HG03469 (cell line): ENCODE measurements at regions not wholly inside any gene's neighbourhood (a gene's known extent, or its start where the extent isn't known, plus 50 kb on each side); places are given as distances from the start of the nearest gene placed in this dataset.

ENCODE experiments used
- ATAC-seq: cut with Tn5 transposase; IDR thresholded peaks from one replicate; pipeline ENCODE4 v1.9.1; 2021; ENCODE audit warnings: mild to moderate bottlenecking, moderate library complexity, moderate number of reproducible peaks; ENCODE audit not compliant: unreplicated experiment

GRCh38 chr20:24339210-24339641, 130.2 kb upstream of the SYNDIG1 start:
- no peak for ATAC-seq

DNA sequence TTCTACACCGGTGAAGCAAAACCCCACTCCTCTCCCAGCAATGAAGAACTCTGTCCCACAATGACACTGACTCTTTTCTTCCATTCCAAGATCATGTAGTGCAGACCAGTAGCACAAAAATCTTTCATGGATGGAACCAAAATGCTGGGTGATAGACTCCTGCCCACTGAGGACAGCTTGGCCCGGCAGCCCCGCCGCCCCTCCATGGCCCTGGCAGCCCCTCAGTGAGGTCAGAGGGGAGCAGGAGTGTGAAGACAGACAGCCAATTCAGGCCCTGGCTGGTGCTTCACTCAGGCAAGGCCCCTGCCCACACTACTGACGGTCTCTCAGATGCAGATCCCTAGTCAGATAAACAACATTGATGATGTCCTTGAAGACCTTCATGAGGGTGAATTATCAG, 131.9 kb upstream of the SYNDIG1 start:
- no peak for ATAC-seq

DNA sequence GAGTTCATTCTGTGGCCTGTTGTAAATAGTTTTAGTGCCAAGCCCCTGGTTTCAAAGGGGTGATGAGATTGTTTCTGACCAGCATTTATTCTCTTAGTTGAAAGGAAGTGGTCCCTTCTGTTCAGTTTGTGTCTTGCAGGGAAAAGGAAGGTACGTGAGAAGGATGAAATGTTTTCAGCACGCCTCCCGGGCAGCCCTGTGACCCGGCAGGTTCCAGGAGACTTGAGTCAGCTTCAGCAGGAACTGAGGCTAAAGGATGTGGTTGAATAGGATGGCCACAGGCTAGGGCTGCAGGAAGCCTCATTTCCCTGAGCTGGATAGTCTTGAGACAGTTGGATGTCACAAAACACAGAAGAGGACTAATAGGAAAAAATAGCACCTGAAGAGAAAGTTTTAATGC, 132.4 kb upstream of the SYNDIG1 start:
- ATAC-seq, result no peak

GRCh38 chr20:24334830-24335229, 134.6 kb upstream of the SYNDIG1 start:
- no peak for ATAC-seq

DNA sequence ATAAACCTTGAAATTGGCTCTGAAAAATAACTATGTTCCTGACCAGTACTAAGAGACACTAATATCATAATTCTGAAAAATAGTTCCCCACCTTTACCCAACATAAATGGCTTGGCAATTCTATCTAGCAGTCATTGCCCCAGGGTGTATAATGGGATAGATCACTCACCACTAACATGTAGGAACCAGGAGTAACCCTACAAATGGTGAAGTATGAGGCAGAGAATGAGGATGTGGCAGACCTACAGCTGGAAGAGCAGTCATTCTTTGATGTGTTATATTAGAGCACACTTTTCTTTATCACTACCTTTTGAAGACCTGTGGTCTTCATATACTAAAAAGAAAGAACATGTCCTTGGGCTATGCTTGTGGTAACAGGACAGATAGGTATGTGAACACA, 136.5 kb upstream of the SYNDIG1 start:
- no peak for ATAC-seq

- ATAC-seq, result no peak
These were observed 137.5 kb upstream of the SYNDIG1 start for GRCh38 chr20:24331939-24332338.

DNA sequence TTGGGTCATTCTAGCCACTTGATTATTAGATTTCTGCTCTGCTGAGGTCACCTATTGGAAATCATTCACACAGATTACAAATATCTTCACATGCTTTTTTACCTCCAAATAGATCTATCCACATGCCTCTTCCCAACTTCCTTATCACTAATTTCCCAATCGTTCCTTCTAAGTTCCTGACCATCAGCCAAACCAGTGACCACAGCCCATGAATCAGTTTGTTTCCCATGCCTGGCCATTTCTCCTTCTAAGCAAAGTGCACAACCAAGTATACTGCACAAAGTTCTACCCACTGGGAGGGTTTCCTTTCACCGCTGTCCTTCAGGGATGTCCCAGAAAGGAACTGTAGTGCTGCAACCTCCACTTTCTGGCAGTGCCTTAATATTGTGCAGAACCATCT, 140.5 kb upstream of the SYNDIG1 start:
- ATAC-seq, result no peak

DNA sequence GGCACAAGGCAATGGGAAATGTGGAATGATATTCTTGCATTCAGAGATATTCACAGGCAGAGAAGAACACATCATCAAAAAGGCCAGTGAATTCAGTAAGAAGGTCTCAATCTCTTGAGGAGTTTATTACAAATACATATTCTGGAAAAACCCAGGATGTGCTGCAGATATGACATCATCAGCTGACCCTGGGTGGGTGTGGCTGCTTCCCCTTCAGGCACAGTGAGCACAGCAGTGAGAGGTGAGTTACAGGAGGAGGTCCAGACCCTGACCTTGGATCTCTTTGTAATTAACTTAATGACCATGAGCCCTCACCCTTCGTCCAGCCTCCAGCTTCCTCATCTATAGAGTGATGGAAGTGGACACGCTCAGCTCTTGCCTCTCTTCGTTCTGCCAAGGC, 147.5 kb upstream of the SYNDIG1 start:
- no peak for ATAC-seq

DNA sequence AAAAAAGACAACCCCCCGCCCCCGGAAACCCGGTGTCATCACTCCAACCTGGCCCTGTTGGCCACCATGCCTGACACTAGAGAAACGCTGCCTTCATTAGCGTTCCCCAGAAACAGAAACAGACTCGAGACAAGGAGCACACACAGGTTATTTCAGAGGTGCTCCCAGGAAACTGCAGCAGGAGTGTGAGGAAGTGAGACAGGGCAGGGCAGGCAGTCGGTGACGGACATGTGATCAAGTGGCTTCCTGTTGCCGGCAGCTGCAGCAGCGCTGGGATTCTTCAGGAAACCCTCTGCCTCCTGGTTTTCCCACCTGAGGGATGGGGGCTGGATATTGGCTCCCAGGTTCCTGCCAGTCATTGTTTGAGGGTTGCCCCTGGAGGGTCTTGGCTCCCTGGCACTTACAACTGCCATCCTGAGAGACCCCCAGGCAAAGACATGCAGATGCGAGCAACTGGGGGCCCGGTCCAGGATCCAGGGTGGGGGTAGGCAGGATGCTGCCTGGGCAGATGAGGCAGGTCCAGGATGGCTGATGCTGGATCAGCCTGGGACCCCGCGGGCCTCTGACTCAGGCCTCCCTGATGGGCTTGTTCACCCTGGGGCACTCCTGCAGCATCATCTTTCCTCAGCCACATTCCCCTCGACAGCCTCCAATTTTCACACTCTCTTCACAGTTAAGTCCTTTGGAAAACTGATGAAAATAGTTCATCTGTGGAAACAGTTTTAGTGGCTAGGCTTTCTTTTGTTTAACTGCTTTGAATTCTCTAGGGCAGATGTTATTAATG, 150.7 kb upstream of the SYNDIG1 start:
- ATAC-seq, result no peak

DNA sequence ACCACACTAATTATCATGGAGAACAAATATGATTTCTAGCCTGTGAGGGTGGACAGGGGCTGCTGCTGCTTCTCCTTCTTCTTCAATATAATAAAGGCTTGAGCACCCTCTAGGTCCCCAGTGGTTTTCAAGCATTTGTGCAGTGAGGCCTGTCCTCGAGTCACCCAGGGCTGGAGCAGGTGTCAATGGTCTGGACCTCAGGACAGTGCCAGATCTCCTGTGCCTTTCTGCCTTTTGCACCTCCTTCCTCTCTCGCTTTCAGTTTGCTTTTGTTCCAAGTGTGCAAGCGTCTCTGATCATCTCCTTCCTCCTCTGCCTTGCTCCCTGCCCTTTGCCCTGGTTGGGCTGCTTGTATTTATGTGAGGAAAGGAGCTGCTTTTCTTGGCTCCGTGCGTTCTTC, 152.2 kb upstream of the SYNDIG1 start:
- no peak for ATAC-seq

- no peak for ATAC-seq
These were observed 152.7 kb upstream of the SYNDIG1 start for GRCh38 chr20:24316731-24317130.

DNA sequence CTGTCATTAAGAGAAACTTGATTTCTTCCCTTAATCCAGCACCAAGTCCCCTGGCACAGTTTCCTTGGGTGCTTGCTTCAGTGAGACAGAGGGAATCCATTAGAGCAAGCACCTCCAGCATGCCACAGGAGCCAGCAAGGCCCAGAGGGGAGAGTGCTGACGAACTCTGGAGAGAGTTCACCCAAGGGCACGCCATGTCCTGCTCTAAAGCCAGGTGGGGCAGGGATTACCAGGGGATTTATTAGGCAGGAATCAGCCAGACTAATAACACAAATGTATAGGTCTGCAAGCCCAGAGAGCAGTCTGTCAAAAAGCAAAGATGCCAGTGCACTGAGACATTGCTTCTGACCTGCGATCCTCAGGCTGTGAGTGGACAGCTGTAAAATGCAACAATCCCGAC, 155.4 kb upstream of the SYNDIG1 start:
- ATAC-seq, result no peak

DNA sequence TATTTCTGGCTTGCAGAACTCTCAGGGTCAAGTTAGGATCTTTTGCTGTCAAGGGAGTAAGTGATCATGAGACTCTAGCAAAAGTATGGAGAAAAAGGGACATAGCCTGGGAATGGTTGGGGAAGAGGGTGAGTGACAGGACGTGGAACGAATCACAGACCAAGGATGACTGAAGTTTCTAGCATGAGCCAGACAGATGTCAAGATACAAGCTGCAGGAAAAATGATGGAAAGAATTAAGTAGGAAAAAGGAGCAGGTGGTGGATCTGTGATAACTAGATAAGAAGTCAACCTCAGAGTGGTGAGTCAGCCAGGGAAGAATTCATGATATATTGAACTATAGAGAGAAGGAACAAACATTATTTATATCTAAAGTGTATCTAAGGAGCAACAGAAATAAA, 159.8 kb upstream of the SYNDIG1 start:
- no peak for ATAC-seq

DNA sequence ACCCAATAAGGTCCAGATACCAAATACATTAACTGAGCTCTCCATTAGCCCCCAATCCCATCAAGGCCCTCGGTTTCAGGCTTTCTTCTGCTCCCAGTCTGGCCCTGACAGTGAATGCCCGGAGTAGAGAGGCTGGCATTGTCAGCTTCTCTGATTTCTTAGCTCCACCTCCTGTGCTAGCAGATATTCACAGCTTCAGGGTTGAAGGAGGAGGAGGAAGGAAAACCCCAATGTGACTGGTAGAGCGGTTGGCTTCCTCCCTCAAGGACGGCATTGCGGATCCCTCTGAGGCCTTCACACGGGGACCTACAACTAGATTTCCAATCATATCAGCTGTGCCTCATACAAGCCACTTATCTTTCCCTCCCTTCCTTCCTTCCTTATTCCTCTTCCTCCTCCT, 164.1 kb upstream of the SYNDIG1 start:
- no peak for ATAC-seq

DNA sequence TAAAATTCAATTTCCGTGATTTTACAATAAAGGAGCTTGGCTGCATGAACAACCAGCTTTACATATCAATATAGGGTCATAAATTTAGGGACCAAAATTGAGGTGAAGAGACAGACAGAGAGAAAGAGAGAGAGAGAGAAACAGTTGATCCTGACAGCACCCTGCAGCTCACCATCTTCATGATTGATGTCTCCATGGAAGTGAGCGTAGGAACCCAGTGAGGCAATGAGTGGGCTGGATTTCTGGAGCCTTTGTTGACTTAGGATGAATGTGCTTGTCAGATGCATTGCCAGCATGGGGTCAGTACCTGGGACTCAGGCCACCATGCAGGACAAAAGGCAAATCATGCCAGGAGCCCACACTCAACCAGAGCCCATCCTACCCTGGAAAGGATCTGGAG, 165.1 kb upstream of the SYNDIG1 start:
- no peak for ATAC-seq

DNA sequence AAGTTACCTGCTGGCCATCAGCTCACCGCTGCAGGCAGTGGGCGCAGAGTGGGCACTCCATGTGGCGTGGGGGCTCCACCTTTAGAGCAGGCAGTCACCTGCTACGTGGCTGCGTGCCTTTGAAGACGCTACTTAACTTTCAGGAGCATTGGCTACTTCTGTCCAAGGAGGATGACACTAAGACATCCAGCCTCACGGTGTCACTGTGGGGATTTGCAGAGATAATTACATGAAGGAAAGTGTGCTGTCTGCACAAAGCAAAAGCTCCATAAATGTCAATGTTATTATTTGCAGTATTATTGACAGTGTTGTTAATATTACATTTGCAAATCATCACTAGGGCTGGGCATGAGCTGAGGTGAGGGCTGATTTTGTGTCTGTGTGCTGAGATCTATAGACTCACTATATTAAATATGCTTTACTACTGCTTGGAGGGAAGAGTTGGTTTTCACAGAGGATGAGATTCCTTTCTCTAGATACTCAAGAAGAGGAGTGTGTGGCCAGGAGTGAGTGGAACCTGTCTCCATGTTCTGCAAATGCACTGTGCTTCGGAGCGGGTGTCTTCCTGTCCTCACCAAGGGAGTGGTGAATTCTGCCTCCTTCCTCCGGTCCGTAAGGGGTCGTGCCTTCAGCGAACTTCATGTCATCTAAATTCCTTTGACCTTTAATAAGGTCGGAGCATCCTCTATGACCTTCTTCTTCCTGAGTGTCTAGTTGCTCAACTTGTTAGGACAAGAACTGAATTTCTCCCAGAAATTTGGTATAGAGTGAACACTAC, 165.8 kb upstream of the SYNDIG1 start:
- no peak for ATAC-seq

DNA sequence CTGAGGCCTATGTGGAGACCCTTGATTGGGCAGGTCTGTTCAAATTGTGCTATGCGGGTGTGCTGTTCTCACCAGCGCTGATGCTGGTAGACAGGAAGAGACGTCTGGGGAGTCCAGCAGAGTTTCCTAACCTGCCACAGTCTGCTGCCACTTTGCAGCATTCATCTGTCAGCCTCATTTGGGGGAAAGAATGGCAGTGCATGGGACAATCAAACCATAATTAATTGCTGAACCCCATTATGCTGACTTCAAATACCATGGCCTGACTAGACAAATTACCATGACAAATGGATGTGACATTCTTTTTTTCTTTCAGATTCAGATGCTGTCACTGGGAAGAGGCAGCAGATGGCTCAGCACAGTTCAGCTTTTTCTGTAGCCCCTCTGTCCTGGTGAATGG, 171.4 kb upstream of the SYNDIG1 start:
- no peak for ATAC-seq

DNA sequence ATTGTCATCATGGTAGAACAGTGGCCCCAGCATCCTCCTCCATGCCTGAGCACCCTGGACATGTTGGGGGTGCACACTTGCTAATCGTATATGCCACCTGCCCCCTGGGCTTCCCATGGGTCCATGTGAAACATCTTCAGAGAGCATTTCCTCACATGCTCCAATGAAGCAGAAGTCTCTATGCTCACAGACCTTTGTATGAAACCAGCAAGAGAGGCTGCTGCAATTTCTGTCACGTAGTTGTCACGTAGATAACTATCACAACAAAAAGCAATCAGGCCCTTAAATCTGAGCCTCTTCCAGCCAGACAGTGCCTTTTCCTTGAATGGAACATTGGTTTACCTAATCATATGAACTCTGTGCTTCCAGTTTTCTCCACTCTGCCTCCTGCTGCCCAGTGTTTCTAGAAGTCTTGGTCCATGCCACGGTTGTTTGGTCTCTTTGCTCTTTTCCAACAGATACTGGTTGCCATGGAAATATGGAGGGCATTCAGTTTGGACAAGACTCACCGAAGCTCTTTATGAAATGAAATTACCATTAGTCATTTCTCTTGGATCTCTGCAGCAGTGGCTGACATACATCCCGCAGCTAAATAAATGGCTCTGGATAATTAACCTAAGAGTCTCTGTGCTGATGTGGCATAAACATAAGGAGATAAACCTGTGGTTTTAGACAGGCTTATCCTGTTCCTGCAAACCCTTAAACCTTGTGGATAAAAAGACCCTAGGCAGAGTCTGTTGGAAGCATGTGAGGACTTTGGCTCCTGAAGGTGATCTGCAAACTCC, 172.8 kb upstream of the SYNDIG1 start:
- no peak for ATAC-seq

DNA sequence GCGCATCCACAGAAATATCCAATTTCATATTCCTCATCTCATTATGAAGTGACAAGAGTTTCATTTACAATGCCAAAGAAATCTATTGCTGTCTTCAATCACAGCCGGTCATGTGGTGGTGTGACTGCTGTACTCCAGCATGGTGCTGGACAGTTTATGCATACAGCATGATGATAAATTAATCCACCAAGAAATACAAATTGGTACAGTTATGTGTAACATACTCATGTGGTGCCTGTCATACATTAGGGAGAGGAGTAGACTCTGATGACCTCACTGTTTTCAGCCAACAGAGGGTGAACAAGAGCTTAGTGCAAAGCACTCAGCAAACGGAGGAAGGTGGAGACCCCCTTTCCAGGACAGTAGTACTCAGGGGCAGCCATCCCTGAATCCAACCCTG, 178.4 kb upstream of the SYNDIG1 start:
- no peak for ATAC-seq

- ATAC-seq, result no peak
These were observed 179.5 kb upstream of the SYNDIG1 start for GRCh38 chr20:24289737-24290481.

- no peak for ATAC-seq
These were observed 186.2 kb upstream of the SYNDIG1 start for GRCh38 chr20:24283186-24283585.
